Testis (tissue), 2 donors: ENCODE measurements at regions not wholly inside any gene's neighbourhood (a gene's known extent, or its start where the extent isn't known, plus 50 kb on each side); places are given as distances from the start of the nearest gene placed in this dataset.

Experiments
- DNase-seq: peaks from one replicate; pipeline ENCODE4 v3.0.0-alpha.2; 2019
- H3K27ac ChIP-seq, 2 donors: fragments of 200-600 bp; sonication (generic); one replicate each; pipeline ENCODE4 v1.5.1; 2019
- H3K27me3 ChIP-seq: fragments of 200-600 bp; sonication (generic); one replicate; pipeline ENCODE4 v1.5.1; 2019
- H3K36me3 ChIP-seq: fragments of 200-600 bp; sonication (generic); one replicate; pipeline ENCODE4 v1.5.1; 2017; ENCODE audit warnings: low read depth; ENCODE audit errors: missing control alignments
- H3K4me1 ChIP-seq: fragments of 200-600 bp; sonication (generic); one replicate; pipeline ENCODE4 v1.5.1; 2019
- H3K4me3 ChIP-seq, 2 donors: fragments of 200-600 bp; sonication (generic); one replicate each; pipeline ENCODE4 v1.5.1; 2017 to 2019
- H3K9me3 ChIP-seq: fragments of 200-600 bp; sonication (generic); one replicate; pipeline ENCODE4 v1.5.1; 2017
- POLR2A ChIP-seq: fragments of 450-650 bp; IDR thresholded peaks from one replicate; pipeline ENCODE4 v1.6.1; 2017; ENCODE audit warnings: antibody characterized with exemption, mild to moderate bottlenecking, moderate library complexity
- WGBS, 2 donors: methylation state at CpG; one replicate each; pipeline ENCODE4 v1.1.5; 2018; 5-methylcytosine and 5-hydroxymethylcytosine counted together
- intact Hi-C: fragments of 100-400 bp; cut with DNase I; formaldehyde crosslinking; loops from one replicate; pipeline ENCODE4 v1.15.1; 2023; ENCODE audit warnings: low total_unique reads
- TF ChIP-seq, protein P1 (sequence below), 3 experiments: fragments of 450-650 bp in 2 of 3; fragments of 200-600 bp in 1 of 3; sonication (generic) in 1 of 3; IDR thresholded peaks; one replicate each; pipeline ENCODE4 v1.5.1; 2016 to 2019; ENCODE audit warnings: antibody characterized with exemption in 3 of 3, mild to moderate bottlenecking in 2 of 3, moderate library complexity in 1 of 3

DNA sequence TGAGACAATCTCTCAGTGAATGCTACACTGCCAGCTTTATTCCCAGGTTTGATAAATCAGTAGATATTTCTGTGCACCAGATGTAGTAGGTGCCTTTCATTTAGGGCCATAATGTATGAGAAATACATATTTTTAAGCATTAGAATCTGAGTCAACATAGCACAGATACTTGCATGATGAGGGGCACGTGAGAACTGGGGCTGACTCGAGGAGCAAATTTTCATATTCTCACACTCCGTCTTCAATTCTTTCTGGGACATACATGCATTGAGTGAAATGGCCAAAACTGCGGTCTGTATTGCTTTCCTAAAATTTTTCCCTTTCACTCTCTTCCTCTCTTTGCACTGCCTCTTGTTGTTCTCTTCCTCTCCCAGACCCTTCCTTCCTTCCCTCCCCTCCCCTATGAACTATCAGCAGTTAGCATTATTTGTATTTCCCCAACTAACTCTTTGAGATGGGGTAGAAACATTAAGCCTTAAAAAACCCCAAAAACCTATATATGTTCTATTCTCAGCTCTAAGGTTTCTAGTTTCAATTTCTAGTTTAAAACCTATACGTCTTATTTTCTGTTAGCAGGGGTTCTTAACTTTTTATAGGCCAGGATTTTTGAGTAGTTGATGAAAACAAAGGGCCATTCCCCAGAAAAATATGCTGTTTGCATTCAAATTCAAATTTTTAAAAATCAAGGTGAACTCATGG, 289.1 kb downstream of the PTBP2 start:
- no peaks in the 10 kb centered on the region for H3K9me3 ChIP-seq
- no peaks in the 10 kb centered on the region for H3K4me1 ChIP-seq
- TF ChIP-seq, protein P1, sequence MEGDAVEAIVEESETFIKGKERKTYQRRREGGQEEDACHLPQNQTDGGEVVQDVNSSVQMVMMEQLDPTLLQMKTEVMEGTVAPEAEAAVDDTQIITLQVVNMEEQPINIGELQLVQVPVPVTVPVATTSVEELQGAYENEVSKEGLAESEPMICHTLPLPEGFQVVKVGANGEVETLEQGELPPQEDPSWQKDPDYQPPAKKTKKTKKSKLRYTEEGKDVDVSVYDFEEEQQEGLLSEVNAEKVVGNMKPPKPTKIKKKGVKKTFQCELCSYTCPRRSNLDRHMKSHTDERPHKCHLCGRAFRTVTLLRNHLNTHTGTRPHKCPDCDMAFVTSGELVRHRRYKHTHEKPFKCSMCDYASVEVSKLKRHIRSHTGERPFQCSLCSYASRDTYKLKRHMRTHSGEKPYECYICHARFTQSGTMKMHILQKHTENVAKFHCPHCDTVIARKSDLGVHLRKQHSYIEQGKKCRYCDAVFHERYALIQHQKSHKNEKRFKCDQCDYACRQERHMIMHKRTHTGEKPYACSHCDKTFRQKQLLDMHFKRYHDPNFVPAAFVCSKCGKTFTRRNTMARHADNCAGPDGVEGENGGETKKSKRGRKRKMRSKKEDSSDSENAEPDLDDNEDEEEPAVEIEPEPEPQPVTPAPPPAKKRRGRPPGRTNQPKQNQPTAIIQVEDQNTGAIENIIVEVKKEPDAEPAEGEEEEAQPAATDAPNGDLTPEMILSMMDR (IDR thresholded peaks at IDR 0.05): no peak
- no peak for TF ChIP-seq POLR2A
- no peak overlapping the region for H3K4me3 ChIP-seq
- DNase-seq: no peak
- H3K27ac ChIP-seq: no peak overlapping the region
- no peaks in the 10 kb centered on the region for H3K36me3 ChIP-seq
- WGBS, 2 donors: 95 to 97% methylated on average over 5 of the region's 5 CpGs
- intact Hi-C loops: no loop called here
- H3K27me3 ChIP-seq: no peaks in the 10 kb centered on the region

DNA sequence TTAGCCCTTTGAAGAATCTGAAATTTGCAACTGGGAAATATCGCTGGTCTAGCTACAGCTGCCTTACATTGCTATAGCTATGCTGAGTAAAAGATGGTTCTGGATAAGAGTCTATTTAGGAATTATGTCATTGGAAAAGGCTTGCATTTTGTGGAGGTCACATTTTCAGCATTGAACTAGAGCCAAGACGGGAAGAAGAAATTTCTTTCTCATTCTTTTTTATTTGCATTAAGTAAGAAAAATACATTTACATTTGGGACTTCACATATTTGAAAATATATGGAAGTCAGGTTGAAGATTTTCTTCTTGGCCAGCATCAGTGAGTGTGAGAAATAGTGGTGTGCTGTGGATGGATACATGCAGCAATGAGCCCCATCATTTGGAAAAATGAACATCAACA, 291.6 kb downstream of the PTBP2 start:
- TF ChIP-seq, protein P1 (IDR thresholded peaks at IDR 0.05): no peak
- no peak for TF ChIP-seq POLR2A
- H3K36me3 ChIP-seq: no peaks in the 10 kb centered on the region
- intact Hi-C loops: no loop called here
- H3K27me3 ChIP-seq: no peaks in the 10 kb centered on the region
- no peaks in the 10 kb centered on the region for H3K4me1 ChIP-seq
- DNase-seq: no peak
- H3K9me3 ChIP-seq: no peaks in the 10 kb centered on the region
- H3K4me3 ChIP-seq: no peak overlapping the region
- no peak overlapping the region for H3K27ac ChIP-seq
- 83 to 91% methylated on average over 2 of the region's 2 CpGs for WGBS, 2 donors

DNA sequence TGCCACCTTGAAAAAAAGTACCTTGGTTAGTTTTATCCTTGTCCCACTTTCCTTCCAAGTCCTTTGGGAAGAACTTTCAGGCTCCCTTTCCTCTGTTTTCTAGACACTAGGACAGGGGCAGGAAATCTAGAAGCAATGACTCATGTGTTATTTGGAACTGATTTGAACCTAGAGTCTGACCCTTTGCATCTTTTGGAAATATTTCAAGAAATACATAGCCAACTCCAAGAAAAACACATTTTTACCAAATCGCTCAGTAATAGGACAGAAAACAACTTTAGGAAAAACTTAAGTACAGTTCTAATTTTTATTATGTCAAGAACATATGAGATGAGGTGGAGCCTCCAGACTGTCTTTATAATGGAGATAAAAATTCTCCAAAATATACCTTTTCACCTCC, 292.4 kb downstream of the PTBP2 start:
- no peaks in the 10 kb centered on the region for H3K36me3 ChIP-seq
- no peak overlapping the region for H3K4me3 ChIP-seq
- H3K27me3 ChIP-seq: no peaks in the 10 kb centered on the region
- H3K27ac ChIP-seq: no peak overlapping the region
- DNase-seq: no peak
- intact Hi-C loops: no loop called here
- H3K4me1 ChIP-seq: no peaks in the 10 kb centered on the region
- 45 to 52% methylated on average over 1 of the region's 1 CpG for whole genome bisulfite sequencing, 2 donors
- H3K9me3 ChIP-seq: no peaks in the 10 kb centered on the region
- TF ChIP-seq, protein P1 (IDR thresholded peaks at IDR 0.05): no peak
- no peak for TF ChIP-seq POLR2A

DNA sequence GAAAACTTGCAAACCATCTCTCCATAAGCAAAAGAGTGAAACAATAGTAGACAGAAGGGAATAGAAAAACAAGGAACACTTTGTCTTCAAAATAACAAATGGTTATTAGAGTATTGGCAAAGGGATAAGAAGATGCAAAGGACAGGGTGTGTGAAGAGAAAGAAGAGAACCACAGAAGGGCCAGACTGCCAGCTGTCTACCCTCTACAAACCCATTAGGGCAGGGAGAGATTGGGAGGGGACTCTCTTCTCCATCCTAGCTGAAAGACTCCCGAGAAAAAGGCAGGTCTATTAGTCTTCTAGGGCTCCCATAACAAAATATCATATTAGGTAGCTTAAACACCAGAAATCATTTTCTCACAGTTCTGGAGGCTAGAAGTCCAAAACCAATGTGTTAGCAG, 292.8 kb downstream of the PTBP2 start:
- DNase-seq: no peak
- WGBS, 2 donors: 47 to 52% methylated on average over 1 of the region's 1 CpG
- no peaks in the 10 kb centered on the region for H3K9me3 ChIP-seq
- no peaks in the 10 kb centered on the region for H3K4me1 ChIP-seq
- H3K36me3 ChIP-seq: no peaks in the 10 kb centered on the region
- no peak overlapping the region for H3K4me3 ChIP-seq
- intact Hi-C loops: no loop called here
- H3K27ac ChIP-seq: no peak overlapping the region
- no peaks in the 10 kb centered on the region for H3K27me3 ChIP-seq
- no peak for TF ChIP-seq POLR2A
- TF ChIP-seq, protein P1 (IDR thresholded peaks at IDR 0.05): no peak

DNA sequence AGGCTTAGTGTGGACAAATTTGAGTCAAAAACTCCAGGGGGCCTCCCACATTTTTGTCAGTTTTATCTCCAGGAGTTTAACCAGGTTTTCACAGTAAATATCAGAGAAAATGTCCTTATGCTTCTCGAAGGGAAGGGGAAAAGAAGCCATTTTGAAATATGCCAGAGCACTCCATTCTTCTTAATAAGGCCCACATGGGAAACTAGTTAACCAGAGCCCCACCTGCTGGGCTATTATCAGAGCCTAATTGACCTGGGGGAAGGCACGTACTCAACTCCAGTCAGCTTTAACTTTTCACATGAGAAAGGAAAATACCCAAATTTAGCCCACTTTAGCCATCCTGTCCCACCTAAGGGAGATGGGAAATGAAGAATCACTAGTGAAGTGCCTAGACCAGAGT, 296.3 kb downstream of the PTBP2 start:
- DNase-seq: no peak
- H3K9me3 ChIP-seq: no peaks in the 10 kb centered on the region
- no peak for TF ChIP-seq POLR2A
- TF ChIP-seq, protein P1 (IDR thresholded peaks at IDR 0.05): no peak
- no peaks in the 10 kb centered on the region for H3K4me1 ChIP-seq
- H3K36me3 ChIP-seq: no peaks in the 10 kb centered on the region
- no peaks in the 10 kb centered on the region for H3K27me3 ChIP-seq
- no peak overlapping the region for H3K27ac ChIP-seq
- intact Hi-C loops: no loop called here
- H3K4me3 ChIP-seq: no peak overlapping the region
- 63 to 79% methylated on average over 2 of the region's 2 CpGs for WGBS, 2 donors
